ENCODE measurements at regions not wholly inside any gene's neighbourhood (a gene's known extent, or its start where the extent isn't known, plus 50 kb on each side); places are given as distances from the start of the nearest gene placed in this dataset.
A peak's percentile ranks its signal among the peaks of the same experiment; 100 is the strongest.
"Not testable (repeated sequence)": the region's sequence is repeated elsewhere in the genome, so short reads cannot be mapped to it uniquely, and the experiment has no call there.

GRCh38 chr4:33878710-33879109, 2365.6 kb downstream of the ARAP2 start:
- DNase-seq (ENCODE audit: low read depth) = no peak

- no peak for DNase-seq (ENCODE audit: low read depth)
Observed at GRCh38 chr4:33881176-33881575, 2363.1 kb downstream of the ARAP2 start.

- DNase-seq (ENCODE audit: low read depth) = peak; percentile 83
Observed at GRCh38 chr4:33882246-33882990, 2361.9 kb downstream of the ARAP2 start.

GRCh38 chr4:33883111-33883510, 2361.2 kb downstream of the ARAP2 start:
- DNase-seq (ENCODE audit: low read depth) = peak; percentile 52

- DNase-seq (ENCODE audit: low read depth) = no peak
Observed at GRCh38 chr4:33886356-33886755, 2358.0 kb downstream of the ARAP2 start.

- DNase-seq (ENCODE audit: low read depth) = peak; percentile 87
Observed at GRCh38 chr4:33890841-33891240, 2353.5 kb downstream of the ARAP2 start.

GRCh38 chr4:33911959-33912358, 2332.4 kb downstream of the ARAP2 start:
- DNase-seq (ENCODE audit: low read depth) = peak; percentile 68

GRCh38 chr4:33914386-33914785, 2329.9 kb downstream of the ARAP2 start:
- DNase-seq (ENCODE audit: low read depth) = peak; percentile 14

- DNase-seq (ENCODE audit: low read depth) = no peak
Observed at GRCh38 chr4:33923469-33923868, 2320.8 kb downstream of the ARAP2 start.

- DNase-seq (ENCODE audit: low read depth) = peak; percentile 81
Observed at GRCh38 chr4:33924239-33924638, 2320.1 kb downstream of the ARAP2 start.

- DNase-seq (ENCODE audit: low read depth) = peak; percentile 3
Observed at GRCh38 chr4:33924811-33925210, 2319.5 kb downstream of the ARAP2 start.

GRCh38 chr4:33930497-33930896, 2313.8 kb downstream of the ARAP2 start:
- DNase-seq (ENCODE audit: low read depth) = peak; percentile 61

- no peak for DNase-seq (ENCODE audit: low read depth)
Observed at GRCh38 chr4:33931026-33931425, 2313.3 kb downstream of the ARAP2 start.

- DNase-seq (ENCODE audit: low read depth) = no peak
Observed at GRCh38 chr4:33940281-33940680, 2304.0 kb downstream of the ARAP2 start.

GRCh38 chr4:33941854-33942253, 2302.5 kb downstream of the ARAP2 start:
- DNase-seq (ENCODE audit: low read depth) = no peak

GRCh38 chr4:33948921-33949320, 2295.4 kb downstream of the ARAP2 start:
- peak; percentile 20 for DNase-seq (ENCODE audit: low read depth)

GRCh38 chr4:33953848-33954247, 2290.5 kb downstream of the ARAP2 start:
- not testable (repeated sequence) for DNase-seq (ENCODE audit: low read depth)

GRCh38 chr4:33954759-33955158, 2289.6 kb downstream of the ARAP2 start:
- DNase-seq (ENCODE audit: low read depth) = no peak

GRCh38 chr4:33959519-33959918, 2284.8 kb downstream of the ARAP2 start:
- peak; percentile 53 for DNase-seq (ENCODE audit: low read depth)

GRCh38 chr4:33961761-33962160, 2282.6 kb downstream of the ARAP2 start:
- peak; percentile 24 for DNase-seq (ENCODE audit: low read depth)

- no peak for DNase-seq (ENCODE audit: low read depth)
Observed at GRCh38 chr4:33966808-33967207, 2277.5 kb downstream of the ARAP2 start.

GRCh38 chr4:33974270-33974669, 2270.0 kb downstream of the ARAP2 start:
- no peak for DNase-seq (ENCODE audit: low read depth)

- no peak for DNase-seq (ENCODE audit: low read depth)
Observed at GRCh38 chr4:33975995-33976394, 2268.3 kb downstream of the ARAP2 start.

- not testable (repeated sequence) for DNase-seq (ENCODE audit: low read depth)
Observed at GRCh38 chr4:33979781-33980180, 2264.5 kb downstream of the ARAP2 start.

All from LHCN-M2 (cell line).